ENCODE measurements at regions not wholly inside any gene's neighbourhood (a gene's known extent, or its start where the extent isn't known, plus 50 kb on each side); places are given as distances from the start of the nearest gene placed in this dataset.

DNA sequence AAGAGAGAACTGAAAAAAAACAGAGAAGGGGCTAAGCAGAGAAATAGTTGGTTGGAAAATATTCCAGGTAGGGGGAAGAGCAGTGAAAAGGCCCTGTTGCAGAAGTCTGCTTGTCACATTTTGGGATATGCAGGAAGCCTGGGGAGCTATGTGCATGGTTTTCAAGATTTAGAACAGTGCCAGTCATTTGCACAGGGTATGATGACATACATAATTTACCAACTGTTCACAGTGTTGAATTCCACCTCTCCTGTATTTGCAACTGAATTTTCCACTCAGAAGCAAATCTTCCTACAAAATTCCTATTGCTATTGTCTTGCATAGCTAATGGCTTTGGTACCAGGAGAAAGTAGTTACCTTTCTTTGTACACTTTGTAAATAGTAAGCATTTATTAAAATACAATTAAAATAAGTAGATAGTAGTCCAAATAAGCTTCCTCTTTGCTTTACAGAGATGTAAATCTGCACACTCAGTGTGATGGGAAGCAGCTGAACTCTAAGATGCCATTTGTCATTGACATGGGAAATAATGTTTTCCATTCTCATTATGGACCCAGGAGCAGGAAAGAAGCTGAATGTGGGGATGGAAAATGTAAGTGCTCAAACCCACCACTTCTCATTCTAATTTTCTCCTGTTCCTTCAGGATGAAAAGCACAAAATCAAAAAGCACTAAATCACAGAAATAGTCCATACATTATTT lies 177.4 kb downstream of the BTG1 start:
- DNase-seq (ENCODE audit: low read depth in 2 of 2), result no peak

DNA sequence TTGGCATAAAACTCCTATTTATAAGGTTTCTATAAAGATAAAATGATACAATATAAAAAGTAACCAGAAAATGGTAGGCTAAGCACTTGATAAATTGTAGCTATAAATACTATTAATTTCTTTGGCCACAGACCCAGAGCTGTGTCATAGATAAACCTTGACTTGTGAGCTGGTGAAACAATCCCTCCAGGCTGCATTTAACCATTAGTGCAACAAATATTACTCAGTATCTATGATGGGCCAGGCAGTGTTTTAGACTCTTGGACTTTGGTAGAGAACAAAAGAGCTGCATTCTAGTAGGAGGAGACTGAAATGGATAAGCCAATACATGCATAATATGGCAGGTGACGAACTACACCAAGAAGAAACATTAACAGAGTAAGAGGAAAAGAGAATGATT lies 178.1 kb downstream of the BTG1 start:
- no peak for DNase-seq (ENCODE audit: low read depth in 2 of 2)

DNA sequence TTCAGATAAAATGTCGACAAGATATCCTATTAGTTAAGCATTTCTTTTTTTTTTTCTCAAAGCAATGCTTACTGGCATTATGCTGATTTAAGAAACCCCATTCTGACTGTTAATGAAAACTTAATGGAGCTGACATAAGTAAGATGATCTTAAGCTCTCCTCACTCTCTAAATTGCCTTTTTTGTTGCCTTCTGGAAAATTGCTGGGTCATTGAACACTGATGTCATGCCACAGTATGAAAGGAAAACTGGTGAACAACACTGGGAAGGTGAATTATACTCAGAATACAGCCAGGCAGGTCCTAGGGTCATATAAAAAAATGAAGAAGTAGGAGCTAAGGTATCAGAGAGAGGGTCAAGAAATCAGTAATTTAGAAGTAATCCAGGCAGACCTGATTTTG lies 179.9 kb downstream of the BTG1 start:
- no peak for DNase-seq (ENCODE audit: low read depth in 2 of 2)

DNA sequence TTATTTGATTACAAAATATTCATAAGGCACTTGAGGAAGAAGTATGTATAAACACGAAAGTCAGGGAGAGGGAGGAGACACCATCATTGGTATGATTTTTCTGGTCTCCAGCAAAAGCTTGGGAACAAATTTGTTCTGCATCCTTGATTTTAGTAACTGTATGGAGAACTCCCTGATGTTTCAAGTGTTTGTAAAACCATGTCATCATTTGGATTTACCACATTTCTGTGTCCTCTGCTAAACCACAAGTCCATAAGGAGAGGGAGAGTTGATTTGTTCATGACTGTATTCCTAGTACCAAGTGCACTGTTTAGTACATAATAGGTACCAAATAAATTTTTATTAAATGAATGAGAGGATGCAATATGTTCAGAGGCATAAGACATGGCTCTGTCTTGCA lies 181.1 kb downstream of the BTG1 start:
- no peak for DNase-seq (ENCODE audit: low read depth in 2 of 2)

GRCh38 chr12:91959220-91959619 lies 186.4 kb downstream of the BTG1 start:
- no peak for DNase-seq (ENCODE audit: low read depth in 2 of 2)

GRCh38 chr12:91958816-91959215 lies 186.8 kb downstream of the BTG1 start:
- no peak for DNase-seq (ENCODE audit: low read depth in 2 of 2)

GRCh38 chr12:91954747-91955146 lies 190.9 kb downstream of the BTG1 start:
- no peak for DNase-seq (ENCODE audit: low read depth in 2 of 2)

- DNase-seq (ENCODE audit: low read depth in 2 of 2), result no peak
Observed at GRCh38 chr12:91954326-91954725, 191.3 kb downstream of the BTG1 start.

GRCh38 chr12:91952916-91953315 lies 192.7 kb downstream of the BTG1 start:
- DNase-seq (ENCODE audit: low read depth in 2 of 2), result no peak

DNA sequence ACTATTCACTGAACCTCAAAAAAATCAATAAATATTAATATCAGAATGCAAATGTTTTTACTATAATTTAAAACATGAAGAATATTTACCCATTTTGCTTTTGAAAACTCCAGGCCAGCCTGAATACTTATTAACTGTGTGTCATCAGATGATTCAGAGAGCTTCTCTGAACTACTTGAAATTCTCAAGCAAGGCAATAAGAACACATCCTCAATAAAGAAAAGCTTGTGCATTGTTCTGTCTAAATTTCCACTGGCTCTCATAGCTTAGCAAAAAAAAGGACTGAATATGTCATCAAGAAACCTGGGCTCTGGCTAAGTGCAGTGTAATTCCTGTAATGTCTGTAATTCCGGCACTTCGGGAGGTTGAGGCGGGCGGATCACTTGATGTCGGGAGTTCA lies 194.1 kb downstream of the BTG1 start:
- no peak for DNase-seq (ENCODE audit: low read depth in 2 of 2)

- DNase-seq (ENCODE audit: low read depth in 2 of 2), result no peak
Observed at GRCh38 chr12:91948504-91948903, 197.1 kb downstream of the BTG1 start.

GRCh38 chr12:91947459-91947858 lies 198.2 kb downstream of the BTG1 start:
- no peak for DNase-seq (ENCODE audit: low read depth in 2 of 2)

GRCh38 chr12:91944637-91945036 lies 201.0 kb downstream of the BTG1 start:
- no peak for DNase-seq (ENCODE audit: low read depth in 2 of 2)

DNA sequence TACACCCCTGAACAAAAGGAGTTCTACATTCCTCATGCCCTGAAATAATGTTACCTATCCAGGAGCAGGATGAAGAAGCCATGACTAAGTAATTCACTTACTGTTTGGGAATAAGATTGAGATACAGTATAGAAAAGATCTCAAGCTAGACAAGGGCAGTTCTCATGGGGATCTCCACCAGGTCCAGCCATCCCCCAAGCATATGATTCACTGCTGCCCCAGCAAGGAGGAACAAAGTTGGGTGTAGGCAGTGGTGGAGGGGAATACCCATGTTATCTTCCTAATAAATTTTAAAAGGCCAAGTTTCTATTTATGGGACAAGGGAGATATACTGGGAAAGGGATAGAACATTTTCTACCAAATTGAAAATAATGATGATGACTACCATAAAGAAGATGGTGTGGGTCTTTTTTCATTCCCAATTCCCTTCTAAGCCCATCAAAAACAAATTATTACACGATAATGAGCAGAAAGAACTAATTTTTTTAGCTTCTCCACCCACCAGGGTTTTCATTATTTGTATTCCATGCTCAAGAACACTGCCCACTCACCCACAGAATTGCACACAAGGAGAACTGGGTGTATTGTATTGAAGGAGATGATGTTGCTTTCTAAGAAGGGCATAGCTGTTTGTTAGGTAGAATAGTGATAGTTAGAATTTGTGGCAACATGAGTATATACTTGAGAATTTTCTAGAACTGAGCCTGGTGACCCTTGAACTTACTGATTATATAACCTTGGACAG lies 204.6 kb downstream of the BTG1 start:
- no peak for DNase-seq (ENCODE audit: low read depth in 2 of 2)

DNA sequence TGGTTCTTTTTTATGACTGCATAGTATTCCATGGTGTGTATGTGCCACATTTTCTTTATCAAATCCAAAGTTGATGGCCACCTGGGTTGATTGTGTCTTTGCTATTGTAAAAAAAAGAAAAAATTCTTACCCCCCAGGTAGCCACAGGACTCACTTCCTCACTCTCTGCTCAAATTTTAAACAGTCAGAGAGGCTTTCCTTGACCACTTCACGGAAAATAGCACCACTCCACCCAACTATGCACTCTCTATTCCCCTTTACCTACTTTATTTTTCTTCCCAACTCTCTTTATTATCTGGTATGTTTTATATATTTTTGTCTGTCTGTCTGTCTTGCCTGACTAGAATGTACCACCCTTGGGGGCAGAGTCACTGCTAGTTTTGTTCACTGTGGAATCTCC lies 205.3 kb downstream of the BTG1 start:
- DNase-seq (ENCODE audit: low read depth in 2 of 2), result no peak

DNA sequence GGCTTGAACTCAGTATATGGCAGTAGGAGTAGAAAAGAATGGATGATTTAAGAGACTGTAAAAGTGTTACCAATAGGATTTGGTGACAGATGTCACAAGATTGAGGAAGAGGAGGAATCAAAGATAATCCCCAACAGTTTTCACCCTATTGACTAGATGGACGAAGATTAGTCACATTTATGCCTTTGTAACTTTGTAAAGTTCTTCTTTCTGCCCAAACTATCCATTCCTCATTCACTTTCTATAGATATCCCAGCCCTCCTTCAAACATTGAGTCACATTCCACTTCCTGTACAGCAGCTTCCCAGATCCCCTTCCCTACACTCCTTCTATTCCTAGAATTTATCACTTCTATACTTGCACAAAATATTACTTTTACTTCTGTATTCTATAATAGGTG lies 207.9 kb downstream of the BTG1 start:
- DNase-seq (ENCODE audit: low read depth in 2 of 2), result no peak

DNA sequence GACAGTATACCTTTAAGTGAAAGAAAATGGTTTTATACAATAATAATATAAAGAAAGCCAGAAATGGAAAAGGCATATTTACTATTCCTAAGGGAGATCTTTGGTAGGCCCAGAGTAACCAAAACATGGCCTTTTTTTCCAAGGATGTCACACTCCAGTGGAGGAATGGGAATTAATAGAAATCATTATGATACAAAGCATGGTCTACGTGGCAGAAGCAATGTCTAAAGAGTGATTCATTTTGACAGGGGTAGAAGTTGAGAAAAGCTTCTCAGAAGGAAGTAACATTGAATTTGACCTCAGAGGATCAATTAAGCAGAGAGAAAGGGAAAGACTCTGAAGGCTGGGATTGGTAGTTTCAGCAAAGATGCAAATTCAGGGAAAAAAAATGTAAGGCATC lies 208.6 kb downstream of the BTG1 start:
- DNase-seq (ENCODE audit: low read depth in 2 of 2), result no peak

DNA sequence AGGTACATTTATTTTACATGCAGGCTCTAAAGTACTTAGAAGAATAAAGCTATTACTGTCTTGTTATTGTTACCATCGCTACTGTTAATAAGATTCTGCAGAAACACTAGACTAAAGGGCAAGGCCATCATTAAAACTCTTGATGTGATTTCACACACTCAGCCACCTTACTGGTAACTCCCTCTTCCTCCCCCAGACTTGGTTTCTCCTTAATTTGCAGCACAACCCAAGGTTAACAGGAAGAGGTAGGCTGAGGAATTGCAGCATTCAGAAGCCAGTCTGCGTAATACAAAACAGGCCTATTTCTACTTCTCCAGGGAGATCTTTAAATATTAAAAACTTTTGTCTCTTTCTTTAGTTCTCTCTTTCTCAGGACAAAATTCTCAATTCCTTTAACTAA lies 210.3 kb downstream of the BTG1 start:
- DNase-seq (ENCODE audit: low read depth in 2 of 2), result no peak

- DNase-seq (ENCODE audit: low read depth in 2 of 2), result no peak
Observed at GRCh38 chr12:91931111-91931510, 214.5 kb downstream of the BTG1 start.

- DNase-seq (ENCODE audit: low read depth in 2 of 2), result no peak
Observed at GRCh38 chr12:91928501-91928900, 217.1 kb downstream of the BTG1 start.

GRCh38 chr12:91926848-91927247 lies 218.8 kb downstream of the BTG1 start:
- DNase-seq (ENCODE audit: low read depth in 2 of 2), result no peak

DNA sequence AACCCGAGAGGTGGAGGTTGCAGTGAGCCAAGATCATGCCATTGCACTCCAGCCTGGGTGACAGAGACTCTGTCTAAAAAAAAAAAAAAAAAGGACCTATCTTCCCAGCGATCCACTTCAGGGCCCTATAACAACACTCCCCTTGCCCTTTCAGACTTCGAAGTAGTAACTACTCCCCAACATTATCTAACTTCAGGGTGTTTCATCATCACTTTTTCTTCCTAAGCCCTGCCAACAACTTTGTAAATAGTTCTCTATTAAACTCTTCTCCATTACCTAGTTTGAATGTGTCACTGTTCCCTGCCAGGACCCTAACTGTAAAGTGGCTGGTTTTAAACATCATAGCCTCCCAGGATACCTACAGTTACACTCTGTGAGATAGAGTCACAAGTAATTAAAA lies 220.8 kb downstream of the BTG1 start:
- DNase-seq (ENCODE audit: low read depth in 2 of 2), result no peak

DNA sequence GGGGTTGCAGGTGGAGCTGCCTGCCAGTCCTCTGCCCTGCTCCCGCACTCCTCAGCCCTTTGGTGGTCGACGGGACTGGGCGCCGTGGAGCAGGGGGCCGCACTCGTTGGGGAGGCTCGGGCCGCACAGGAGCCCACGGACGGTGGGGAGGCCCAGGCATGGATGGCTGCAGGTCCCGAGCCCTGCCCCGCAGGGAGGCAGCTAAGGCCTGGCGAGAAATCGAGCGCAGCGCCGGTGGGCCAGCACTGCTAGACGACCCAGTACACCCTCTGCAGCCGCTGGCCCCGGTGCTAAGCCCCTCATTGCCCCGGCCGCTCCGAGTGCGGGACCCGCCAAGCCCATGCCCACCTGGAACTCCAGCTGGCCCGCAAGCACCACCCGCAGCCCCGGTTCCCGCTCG lies 221.8 kb downstream of the BTG1 start:
- DNase-seq (ENCODE audit: low read depth in 2 of 2), result no peak

GRCh38 chr12:91922674-91923073 lies 223.0 kb downstream of the BTG1 start:
- no peak for DNase-seq (ENCODE audit: low read depth in 2 of 2)

Measured in stimulated activated CD8-positive, alpha-beta memory T cell treated with anti-CD3 and anti-CD28 coated beads, Interleukin-2, amount 100 ng/mL, for 48 hours (primary cell).